ENCODE measurements at regions not wholly inside any gene's neighbourhood (a gene's known extent, or its start where the extent isn't known, plus 50 kb on each side); places are given as distances from the start of the nearest gene placed in this dataset.

DNA sequence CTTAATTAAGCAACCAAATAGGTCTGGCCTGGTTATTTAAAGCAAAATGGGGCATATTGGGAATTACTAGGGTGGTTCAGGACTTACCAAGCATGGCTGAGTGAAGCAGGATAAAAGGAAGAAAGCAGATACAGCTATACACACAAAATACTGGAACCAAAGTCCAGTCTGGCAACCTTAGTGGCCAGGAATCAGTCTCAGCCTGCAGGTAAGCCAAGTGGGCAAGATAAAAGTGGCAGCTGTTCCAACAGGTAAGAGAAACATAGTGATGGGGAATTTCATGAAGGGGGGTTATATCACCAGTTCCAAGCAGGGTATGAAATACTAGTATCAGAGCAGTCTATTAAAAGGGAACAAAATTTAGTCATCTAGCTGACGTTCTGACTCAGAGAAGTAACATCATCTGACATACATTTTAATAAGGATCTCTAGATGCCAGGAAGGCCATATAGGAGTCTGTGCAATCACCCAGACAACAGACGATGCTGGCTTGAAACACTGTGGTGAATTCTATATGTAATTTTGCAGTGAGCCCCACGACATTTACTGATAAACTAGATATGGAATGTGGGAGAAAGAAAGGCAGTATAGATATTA is 292.1 kb upstream of the HSF2 start:
- FAIRE-seq (no peak), DNase-seq (no peak)
- Histone ChIP-seq H3K4me1 (ENCODE audit: control insufficient read depth in 3 of 3, insufficient read depth in 2 of 3, low read depth in 1 of 3, low read length in 2 of 3) (no peaks in the 10 kb centered on the region), H3K27ac (ENCODE audit: low read depth in 1 of 3, low read length in 2 of 3) (no peak overlapping the region), H3K4me3 (ENCODE audit: low read depth in 1 of 3, low read length in 3 of 3) (no peak overlapping the region), H3K36me3 (ENCODE audit: control insufficient read depth in 3 of 3, insufficient read depth in 2 of 3, low read depth in 1 of 3, low read length in 3 of 3) (no peaks in the 10 kb centered on the region), H3K27me3 (ENCODE audit: control insufficient read depth in 3 of 3, insufficient read depth in 3 of 3, low read length in 3 of 3) (peaks cover 0 to 3% (median 0%) of the 10 kb centered on the region in 3 donors), H3K9me3 (ENCODE audit: control insufficient read depth in 2 of 2, insufficient read depth in 1 of 2, low read depth in 1 of 2, low read length in 1 of 2) (no peaks in the 10 kb centered on the region)
- WGBS, 3 donors: 62 to 76% (median 64%) methylated on average over 3 of the region's 3 CpGs

DNA sequence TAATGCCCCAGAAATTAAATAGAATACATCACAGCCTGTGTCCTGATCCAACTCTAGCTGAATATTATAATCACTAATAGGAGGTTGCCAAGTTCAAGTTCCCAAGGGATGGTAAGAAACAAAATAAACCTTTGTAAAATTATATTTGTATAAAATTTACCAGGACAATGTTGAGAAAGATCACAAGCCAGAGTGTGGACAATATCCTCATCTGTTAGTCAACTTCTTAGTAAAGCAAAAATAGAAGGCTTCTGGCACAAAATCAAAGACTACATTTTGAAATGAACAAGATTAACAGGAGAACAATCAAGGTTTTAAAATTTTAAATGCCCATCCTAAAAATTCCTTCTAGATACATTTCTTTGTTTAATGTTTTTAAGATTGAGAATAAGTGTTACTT is 290.4 kb upstream of the HSF2 start:
- no peak overlapping the region for H3K4me3 ChIP-seq (ENCODE audit: low read depth in 1 of 3, low read length in 3 of 3)
- no peaks in the 10 kb centered on the region for H3K4me1 ChIP-seq (ENCODE audit: control insufficient read depth in 3 of 3, insufficient read depth in 2 of 3, low read depth in 1 of 3, low read length in 2 of 3)
- H3K36me3 ChIP-seq (ENCODE audit: control insufficient read depth in 3 of 3, insufficient read depth in 2 of 3, low read depth in 1 of 3, low read length in 3 of 3): no peaks in the 10 kb centered on the region
- FAIRE-seq: no peak
- H3K27me3 ChIP-seq (ENCODE audit: control insufficient read depth in 3 of 3, insufficient read depth in 3 of 3, low read length in 3 of 3): peaks cover 0 to 3% (median 0%) of the 10 kb centered on the region in 3 donors
- H3K9me3 ChIP-seq (ENCODE audit: control insufficient read depth in 2 of 2, insufficient read depth in 1 of 2, low read depth in 1 of 2, low read length in 1 of 2): no peaks in the 10 kb centered on the region
- H3K27ac ChIP-seq (ENCODE audit: low read depth in 1 of 3, low read length in 2 of 3): no peak overlapping the region
- DNase-seq: no peak

DNA sequence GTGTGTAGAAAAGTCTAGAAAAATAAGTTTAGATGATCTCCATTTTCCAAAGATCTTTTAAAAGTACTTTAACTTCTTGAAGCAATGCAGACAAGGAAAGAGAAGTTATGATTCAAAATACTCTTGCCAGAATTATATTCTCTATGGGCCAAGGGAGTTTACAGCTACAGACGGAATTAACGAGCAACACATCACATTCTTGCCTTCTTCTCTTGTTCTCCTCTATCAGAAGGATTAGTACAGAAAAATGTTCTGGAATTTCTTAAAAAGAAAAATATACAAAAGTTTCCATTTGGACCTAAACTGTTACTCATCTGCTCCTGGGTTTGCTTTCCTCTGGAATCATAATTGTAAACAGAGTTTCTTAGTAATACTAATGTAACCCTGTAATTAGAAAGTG is 284.7 kb upstream of the HSF2 start:
- Histone ChIP-seq H3K4me1 (ENCODE audit: control insufficient read depth in 3 of 3, insufficient read depth in 2 of 3, low read depth in 1 of 3, low read length in 2 of 3) (no peaks in the 10 kb centered on the region), H3K9me3 (ENCODE audit: control insufficient read depth in 2 of 2, insufficient read depth in 1 of 2, low read depth in 1 of 2, low read length in 1 of 2) (no peaks in the 10 kb centered on the region), H3K36me3 (ENCODE audit: control insufficient read depth in 3 of 3, insufficient read depth in 2 of 3, low read depth in 1 of 3, low read length in 3 of 3) (no peaks in the 10 kb centered on the region), H3K4me3 (ENCODE audit: low read depth in 1 of 3, low read length in 3 of 3) (no peak overlapping the region), H3K27me3 (ENCODE audit: control insufficient read depth in 3 of 3, insufficient read depth in 3 of 3, low read length in 3 of 3) (peaks cover 0 to 3% (median 0%) of the 10 kb centered on the region in 3 donors), H3K27ac (ENCODE audit: low read depth in 1 of 3, low read length in 2 of 3) (no peak overlapping the region)
- DNase-seq (no peak), FAIRE-seq (no peak)
- WGBS, 3 donors: 66 to 92% (median 90%) methylated on average over 2 of the region's 2 CpGs

DNA sequence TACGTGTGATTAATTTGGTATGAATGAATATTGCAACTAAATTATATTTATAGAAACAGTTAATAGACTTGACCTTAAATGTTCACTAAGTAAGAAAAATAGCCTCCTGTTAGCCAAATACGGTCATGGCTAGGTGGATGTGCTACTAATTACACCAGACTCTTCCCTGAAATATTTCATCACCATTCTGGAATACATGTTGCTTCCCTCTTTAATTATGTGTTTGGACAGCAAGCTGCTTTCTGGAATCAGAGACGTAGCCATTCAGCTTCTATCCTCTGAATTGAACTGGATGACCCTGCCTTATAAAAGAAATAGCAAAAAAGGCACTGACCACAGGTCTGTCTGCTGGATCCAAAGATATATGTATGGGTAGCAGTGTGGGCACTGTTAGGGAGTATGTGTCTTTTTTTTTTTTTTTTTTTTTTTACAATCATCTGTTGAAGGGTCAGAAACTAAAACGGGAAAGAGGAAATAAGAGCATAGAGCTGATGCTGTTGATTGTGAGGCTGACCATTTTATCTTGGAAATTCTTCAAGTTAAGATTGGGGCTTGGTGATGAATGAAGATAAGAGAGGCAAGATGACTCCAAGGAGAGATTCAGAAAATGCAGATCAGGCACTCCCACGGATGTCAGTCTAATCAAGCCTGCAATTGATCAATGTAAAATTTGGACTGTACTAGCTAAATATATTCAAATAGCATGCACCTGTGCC is 283.2 kb upstream of the HSF2 start:
- no peak overlapping the region for H3K4me3 ChIP-seq (ENCODE audit: low read depth in 1 of 3, low read length in 3 of 3)
- no peak for FAIRE-seq
- no peak for DNase-seq
- no peaks in the 10 kb centered on the region for H3K36me3 ChIP-seq (ENCODE audit: control insufficient read depth in 3 of 3, insufficient read depth in 2 of 3, low read depth in 1 of 3, low read length in 3 of 3)
- no peaks in the 10 kb centered on the region for H3K27me3 ChIP-seq (ENCODE audit: control insufficient read depth in 3 of 3, insufficient read depth in 3 of 3, low read length in 3 of 3)
- no peak overlapping the region for H3K27ac ChIP-seq (ENCODE audit: low read depth in 1 of 3, low read length in 2 of 3)
- no peaks in the 10 kb centered on the region for H3K9me3 ChIP-seq (ENCODE audit: control insufficient read depth in 2 of 2, insufficient read depth in 1 of 2, low read depth in 1 of 2, low read length in 1 of 2)
- 43 to 60% (median 44%) methylated on average over 5 of the region's 5 CpGs for WGBS, 3 donors
- no peaks in the 10 kb centered on the region for H3K4me1 ChIP-seq (ENCODE audit: control insufficient read depth in 3 of 3, insufficient read depth in 2 of 3, low read depth in 1 of 3, low read length in 2 of 3)

DNA sequence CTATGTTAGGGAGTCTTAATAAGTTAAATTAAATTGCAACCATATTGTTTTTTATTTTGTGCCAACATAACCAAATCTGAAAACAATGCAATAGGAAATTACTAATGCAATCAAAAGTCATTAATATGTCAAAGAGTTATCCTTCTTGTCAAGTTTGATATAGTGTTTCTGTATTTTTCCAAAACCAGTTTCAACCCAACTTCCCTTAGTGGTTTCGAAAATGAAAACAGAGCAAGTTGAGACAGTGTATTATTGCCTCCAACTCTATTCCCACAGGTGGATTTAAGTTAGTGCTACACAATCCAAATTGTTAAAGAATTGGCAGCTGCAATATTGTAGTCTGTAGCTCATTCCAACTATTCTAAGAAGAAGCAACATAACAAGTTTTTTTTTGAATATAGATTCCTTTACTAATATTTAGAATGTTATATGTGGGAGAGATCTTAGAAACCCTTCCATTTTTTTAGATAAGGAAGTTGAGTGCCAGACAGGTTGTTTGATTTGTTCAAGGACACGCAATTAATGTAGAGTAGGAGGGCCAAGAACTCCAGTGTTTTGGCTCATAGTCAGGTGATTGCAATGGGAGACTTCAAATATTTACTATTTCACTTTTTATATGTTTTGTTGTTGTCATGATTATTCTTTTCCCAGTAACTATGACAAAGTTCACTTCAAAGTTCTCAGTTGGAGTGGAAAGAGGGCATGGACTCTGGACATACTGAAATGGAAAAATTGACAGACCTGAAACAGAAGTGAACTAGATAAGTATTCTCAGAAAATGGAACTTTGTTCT is 282.4 kb upstream of the HSF2 start:
- DNase-seq: no peak

DNA sequence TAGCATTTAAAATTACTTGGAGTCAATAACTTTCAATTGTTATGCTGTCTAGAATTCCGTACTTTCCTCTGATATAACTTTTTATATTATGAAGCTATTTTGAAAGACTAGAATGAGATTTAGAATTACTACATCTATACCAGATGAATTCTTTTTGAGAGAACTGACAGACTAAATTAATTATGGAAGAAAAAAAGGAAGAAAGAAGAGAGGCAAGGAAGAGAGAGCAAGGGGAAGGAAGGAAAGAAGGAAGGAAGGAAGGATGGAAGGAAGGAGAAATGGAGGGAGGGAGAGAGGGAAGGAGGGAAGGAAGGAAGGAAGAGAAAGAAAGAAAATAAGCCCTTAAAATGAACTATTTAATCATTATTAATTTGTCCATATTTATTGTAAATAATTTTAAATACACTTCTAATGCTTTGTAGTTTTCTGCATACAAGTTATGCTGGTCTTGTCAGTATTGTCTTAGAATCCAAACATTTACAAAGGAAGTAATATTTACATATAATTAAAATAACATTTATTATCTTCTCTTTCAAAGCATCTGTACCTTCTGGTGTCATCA is 280.4 kb upstream of the HSF2 start:
- FAIRE-seq (no peak), DNase-seq (no peak)
- H3K4me3 ChIP-seq (ENCODE audit: low read depth in 1 of 3, low read length in 3 of 3): no peak overlapping the region
- no peaks in the 10 kb centered on the region for H3K36me3 ChIP-seq (ENCODE audit: control insufficient read depth in 3 of 3, insufficient read depth in 2 of 3, low read depth in 1 of 3, low read length in 3 of 3)
- no peaks in the 10 kb centered on the region for H3K27me3 ChIP-seq (ENCODE audit: control insufficient read depth in 3 of 3, insufficient read depth in 3 of 3, low read length in 3 of 3)
- H3K4me1 ChIP-seq (ENCODE audit: control insufficient read depth in 3 of 3, insufficient read depth in 2 of 3, low read depth in 1 of 3, low read length in 2 of 3): no peaks in the 10 kb centered on the region
- no peak overlapping the region for H3K27ac ChIP-seq (ENCODE audit: low read depth in 1 of 3, low read length in 2 of 3)
- 88 to 95% (median 88%) methylated on average over 1 of the region's 1 CpG for WGBS, 3 donors
- H3K9me3 ChIP-seq (ENCODE audit: control insufficient read depth in 2 of 2, insufficient read depth in 1 of 2, low read depth in 1 of 2, low read length in 1 of 2): no peaks in the 10 kb centered on the region

More for the DNA sequence above, 282.4 kb upstream of the HSF2 start:
- no peaks in the 10 kb centered on the region for H3K9me3 ChIP-seq (ENCODE audit: control insufficient read depth in 2 of 2, insufficient read depth in 1 of 2, low read depth in 1 of 2, low read length in 1 of 2)
- no peak overlapping the region for H3K27ac ChIP-seq (ENCODE audit: low read depth in 1 of 3, low read length in 2 of 3)
- WGBS, 3 donors: 48 to 61% (median 58%) methylated on average over 2 of the region's 2 CpGs
- H3K4me1 ChIP-seq (ENCODE audit: control insufficient read depth in 3 of 3, insufficient read depth in 2 of 3, low read depth in 1 of 3, low read length in 2 of 3): no peaks in the 10 kb centered on the region
- FAIRE-seq: no peak
- no peak overlapping the region for H3K4me3 ChIP-seq (ENCODE audit: low read depth in 1 of 3, low read length in 3 of 3)
- H3K27me3 ChIP-seq (ENCODE audit: control insufficient read depth in 3 of 3, insufficient read depth in 3 of 3, low read length in 3 of 3): no peaks in the 10 kb centered on the region
- no peaks in the 10 kb centered on the region for H3K36me3 ChIP-seq (ENCODE audit: control insufficient read depth in 3 of 3, insufficient read depth in 2 of 3, low read depth in 1 of 3, low read length in 3 of 3)

DNA sequence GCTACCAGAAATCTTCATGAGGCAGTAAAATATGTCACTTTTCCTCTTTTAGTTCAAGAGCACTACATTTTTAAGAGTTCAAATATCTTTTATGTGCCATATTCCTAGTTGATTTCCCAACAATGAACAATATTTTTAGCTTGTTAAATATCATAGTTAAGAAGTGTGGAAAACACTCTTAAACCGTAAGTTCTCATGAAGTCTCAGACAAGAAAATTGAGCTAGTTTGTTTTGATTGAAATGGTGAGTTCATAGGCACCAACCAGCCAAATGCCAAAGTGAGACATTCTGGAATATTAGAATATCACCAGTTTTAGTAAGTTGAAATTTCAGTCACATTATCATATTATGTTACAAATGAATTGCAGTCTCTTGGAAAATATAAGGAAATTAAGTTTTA is 277.2 kb upstream of the HSF2 start:
- H3K27me3 ChIP-seq (ENCODE audit: control insufficient read depth in 3 of 3, insufficient read depth in 3 of 3, low read length in 3 of 3): no peaks in the 10 kb centered on the region
- DNase-seq (no peak), FAIRE-seq (no peak)
- H3K9me3 ChIP-seq (ENCODE audit: control insufficient read depth in 2 of 2, insufficient read depth in 1 of 2, low read depth in 1 of 2, low read length in 1 of 2): no peaks in the 10 kb centered on the region
- WGBS, 3 donors: 79 to 93% (median 86%) methylated on average over 1 of the region's 1 CpG
- no peaks in the 10 kb centered on the region for H3K4me1 ChIP-seq (ENCODE audit: control insufficient read depth in 3 of 3, insufficient read depth in 2 of 3, low read depth in 1 of 3, low read length in 2 of 3)
- no peak overlapping the region for H3K4me3 ChIP-seq (ENCODE audit: low read depth in 1 of 3, low read length in 3 of 3)
- no peaks in the 10 kb centered on the region for H3K36me3 ChIP-seq (ENCODE audit: control insufficient read depth in 3 of 3, insufficient read depth in 2 of 3, low read depth in 1 of 3, low read length in 3 of 3)
- H3K27ac ChIP-seq (ENCODE audit: low read depth in 1 of 3, low read length in 2 of 3): no peak overlapping the region

DNA sequence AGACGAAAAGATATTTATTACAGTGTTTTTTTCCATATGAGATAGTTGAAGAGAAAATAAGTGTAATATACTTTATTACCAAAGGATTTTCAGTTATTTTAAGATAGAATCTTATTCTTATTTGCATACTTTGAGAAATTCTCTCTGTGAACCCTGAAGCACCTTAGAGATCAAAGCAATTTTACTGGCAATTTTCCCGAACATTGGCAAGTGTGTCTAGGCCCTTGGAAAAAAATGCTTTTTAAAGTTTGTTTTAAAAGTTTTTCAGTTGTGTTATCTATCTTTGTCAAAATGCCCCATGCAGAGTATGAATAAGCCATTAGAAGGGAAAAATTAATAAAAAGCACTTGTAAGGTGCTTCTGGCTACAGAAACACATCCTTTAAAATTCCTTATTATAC is 276.8 kb upstream of the HSF2 start:
- FAIRE-seq (no peak), DNase-seq (no peak)
- no peaks in the 10 kb centered on the region for H3K36me3 ChIP-seq (ENCODE audit: control insufficient read depth in 3 of 3, insufficient read depth in 2 of 3, low read depth in 1 of 3, low read length in 3 of 3)
- no peak overlapping the region for H3K4me3 ChIP-seq (ENCODE audit: low read depth in 1 of 3, low read length in 3 of 3)
- no peaks in the 10 kb centered on the region for H3K4me1 ChIP-seq (ENCODE audit: control insufficient read depth in 3 of 3, insufficient read depth in 2 of 3, low read depth in 1 of 3, low read length in 2 of 3)
- no peaks in the 10 kb centered on the region for H3K27me3 ChIP-seq (ENCODE audit: control insufficient read depth in 3 of 3, insufficient read depth in 3 of 3, low read length in 3 of 3)
- no peak overlapping the region for H3K27ac ChIP-seq (ENCODE audit: low read depth in 1 of 3, low read length in 2 of 3)
- WGBS, 3 donors: 31 to 69% (median 40%) methylated on average over 2 of the region's 2 CpGs
- no peaks in the 10 kb centered on the region for H3K9me3 ChIP-seq (ENCODE audit: control insufficient read depth in 2 of 2, insufficient read depth in 1 of 2, low read depth in 1 of 2, low read length in 1 of 2)

All from small intestine (tissue), 7 donors.